A549 (cell line): ENCODE measurements at regions not wholly inside any gene's neighbourhood (a gene's known extent, or its start where the extent isn't known, plus 50 kb on each side); places are given as distances from the start of the nearest gene placed in this dataset.

Experiments
- ATAC-seq, 2 experiments: fragments of 200-7000 bp in 1 of 2; fragments of >200 bp in 1 of 2; cut with Nextera tagmentation in 1 of 2; cut with Tn5 transposase in 1 of 2; 3 replicates each; pipeline versions ENCODE4 v1.8.0 to v1.9.1; 2018 to 2020; ENCODE audit warnings: mild to moderate bottlenecking in 1 of 2, moderate library complexity in 1 of 2
- CTCF ChIA-PET: fragments of 300-600 bp; sonication (Branson Sonifier 250); formaldehyde crosslinking; extraction: SDS; loops from one replicate; lab custom pipeline; 2021; ENCODE audit warnings: antibody characterized with exemption, inconsistent platforms; lab: Yijun Ruan, JAX
- POLR2A ChIA-PET: fragments of 350-600 bp; formaldehyde crosslinking; extraction: SDS; loops from one replicate; lab custom pipeline; 2021; ENCODE audit warnings: antibody characterized with exemption, inconsistent platforms; lab: Yijun Ruan, JAX
- DNase-seq, 2 experiments: peaks; one replicate each; pipeline versions ENCODE4 v3.0.0 to v3.0.0-alpha.2; 2011 to 2016; ENCODE audit warnings: low read depth in 1 of 2, low spot score in 1 of 2
- FAIRE-seq: peaks from 2 replicates; lab custom pipeline; 2011; peaks lifted over from hg19 to GRCh38; lab: Jason Lieb, UNC
- H3K27ac ChIP-seq, 2 experiments: fragments of >200 bp; sonication (Bioruptor Twin); formaldehyde crosslinking; 3 replicates each; pipeline ENCODE4 v1.5.1; 2016 to 2017
- H3K4me1 ChIP-seq: fragments of >200 bp; sonication (Bioruptor Twin); formaldehyde crosslinking; 3 replicates; pipeline ENCODE4 v1.6.1; 2016
- H3K4me2 ChIP-seq: fragments of >200 bp; sonication (Bioruptor Twin); formaldehyde crosslinking; 3 replicates; pipeline ENCODE4 v1.6.1; 2016
- H3K4me3 ChIP-seq: fragments of >200 bp; sonication (Bioruptor Twin); formaldehyde crosslinking; 3 replicates; pipeline ENCODE4 v1.5.1; 2016
- H3K9me3 ChIP-seq: fragments of >200 bp; sonication (Bioruptor Twin); formaldehyde crosslinking; 3 replicates; pipeline ENCODE4 v1.6.1; 2016
- BCL3 ChIP-seq: fragments of >200 bp; sonication (Bioruptor Twin); formaldehyde crosslinking; IDR thresholded peaks from 3 replicates; pipeline ENCODE4 v1.6.1; 2016
- CBX2 ChIP-seq: fragments of 200-600 bp; sonication (generic); IDR thresholded peaks from 2 replicates; pipeline ENCODE4 v1.6.1; 2016; ENCODE audit warnings: low read depth, mild to moderate bottlenecking, borderline replicate concordance
- CEBPB ChIP-seq, 2 experiments: fragments of >200 bp in 1 of 2; sonication (Bioruptor Twin) in 1 of 2; formaldehyde crosslinking in 1 of 2; IDR thresholded peaks; 2 replicates each; pipeline ENCODE4 v1.6.1; 2012 to 2016
- FOXS1 ChIP-seq: fragments of 250-450 bp; sonication (Bioruptor Pico); IDR thresholded peaks from 2 replicates; pipeline ENCODE4 v1.5.0; 2020; ENCODE audit warnings: mild to moderate bottlenecking, moderate library complexity
- GATA3 ChIP-seq: IDR thresholded peaks from 2 replicates; pipeline ENCODE4 v1.6.1; 2012; ENCODE audit warnings: borderline replicate concordance
- HDAC2 ChIP-seq: fragments of 200-600 bp; sonication (generic); IDR thresholded peaks from 2 replicates; pipeline ENCODE4 v1.6.1; 2016
- HOXA7 ChIP-seq: fragments of 250-450 bp; sonication (Bioruptor Pico); IDR thresholded peaks from 2 replicates; pipeline ENCODE4 v1.5.0; 2020; ENCODE audit warnings: mild to moderate bottlenecking, moderate library complexity
- JUNB ChIP-seq: fragments of >200 bp; sonication (Bioruptor Twin); formaldehyde crosslinking; IDR thresholded peaks from 2 replicates; pipeline ENCODE4 v1.6.1; 2016
- KDM5A ChIP-seq: fragments of 200-600 bp; sonication (generic); IDR thresholded peaks from 2 replicates; pipeline ENCODE4 v1.6.1; 2016; ENCODE audit warnings: antibody characterized with exemption, mild to moderate bottlenecking
- MAX ChIP-seq: IDR thresholded peaks from 2 replicates; pipeline ENCODE4 v1.6.1; 2012
- NR3C1 ChIP-seq: fragments of >200 bp; sonication (Bioruptor Twin); formaldehyde crosslinking; IDR thresholded peaks from 3 replicates; pipeline ENCODE4 v1.6.1; 2017
- PHF8 ChIP-seq: fragments of 200-600 bp; sonication (generic); IDR thresholded peaks from 2 replicates; pipeline ENCODE4 v1.6.1; 2016; ENCODE audit warnings: low read depth, mild to moderate bottlenecking, antibody characterized with exemption, moderate library complexity, borderline replicate concordance
- RCOR1 ChIP-seq: fragments of 150-350 bp; IDR thresholded peaks from 2 replicates; pipeline ENCODE4 v1.6.1; 2014; ENCODE audit warnings: antibody characterized with exemption, low read length, low read depth
- RNF2 ChIP-seq: fragments of 200-600 bp; sonication (generic); IDR thresholded peaks from 2 replicates; pipeline ENCODE4 v1.6.1; 2016; ENCODE audit warnings: low read depth, mild to moderate bottlenecking, antibody characterized with exemption, moderate library complexity, borderline replicate concordance
- SMC3 ChIP-seq: fragments of >200 bp; sonication (Bioruptor Twin); formaldehyde crosslinking; IDR thresholded peaks from 3 replicates; pipeline ENCODE4 v1.6.1; 2018; ENCODE audit warnings: inconsistent platforms
- TP53 ChIP-seq: fragments of 250-450 bp; sonication (Bioruptor Pico); IDR thresholded peaks from 2 replicates; pipeline ENCODE4 v1.5.0; 2021; ENCODE audit warnings: mild to moderate bottlenecking, moderate library complexity
- ZC3H11A ChIP-seq: fragments of 450-650 bp; IDR thresholded peaks from 2 replicates; pipeline ENCODE4 v1.6.1; 2014; ENCODE audit warnings: antibody characterized with exemption, mild to moderate bottlenecking
- ZNF302 ChIP-seq: fragments of 250-450 bp; sonication (Bioruptor Pico); IDR thresholded peaks from 2 replicates; pipeline ENCODE4 v1.9.0; 2021; ENCODE audit warnings: inconsistent platforms, mild to moderate bottlenecking, moderate library complexity
- ZSCAN20 ChIP-seq: fragments of 250-450 bp; sonication (Bioruptor Pico); IDR thresholded peaks from 2 replicates; pipeline ENCODE4 v1.8.0; 2022; ENCODE audit warnings: mild to moderate bottlenecking, moderate library complexity
- WGBS: methylation state at CpG from one replicate; pipeline ENCODE4 v1.1.6; 2017; ENCODE audit errors: missing lambda C conversion rate; 5-methylcytosine and 5-hydroxymethylcytosine counted together
- TF ChIP-seq, protein P1 (sequence below): fragments of 150-350 bp; IDR thresholded peaks from 2 replicates; pipeline ENCODE4 v1.6.1; 2014; ENCODE audit warnings: low read depth, mild to moderate bottlenecking, low read length
- TF ChIP-seq, protein P2 (sequence below): IDR thresholded peaks from 2 replicates; pipeline ENCODE4 v1.6.1; 2012

- Histone ChIP-seq H3K27ac (no peak overlapping the region), H3K9me3 (no peaks in the 10 kb centered on the region), H3K4me3 (no peak overlapping the region), H3K4me2 (no peak overlapping the region)
- FAIRE-seq = no peak
- TF ChIP-seq ZNF302 (CRISPR knock-in tag) (no peak), FOXS1 (CRISPR knock-in tag) (no peak), GATA3 (no peak), ZC3H11A (no peak)
- TF ChIP-seq, all 56 proteins: peak for 0
- ChIA-PET POLR2A (no interaction called here), CTCF (interaction anchor here (0.8 kb wide), 1 partner anchor 21 kb away, joined by 3 read pairs; no protein-coding TSS in a partner anchor)
- no peaks in the 10 kb centered on the region for H3K4me1 ChIP-seq
- DNase-seq (no peak), ATAC-seq (no peak)
- WGBS = 2% methylated on average over 2 of the region's 2 CpGs
These were observed 822.3 kb upstream of the TENM3 start for GRCh38 chr4:181420950-181421349.

GRCh38 chr4:181424362-181425016 lies 818.7 kb upstream of the TENM3 start:
- 19% methylated on average over 2 of the region's 2 CpGs for WGBS
- Histone ChIP-seq H3K9me3 (no peaks in the 10 kb centered on the region), H3K27ac (no peak overlapping the region), H3K4me2 (no peak overlapping the region), H3K4me3 (no peak overlapping the region), H3K4me1 (no peaks in the 10 kb centered on the region)
- no peak for DNase-seq
- no peak for TF ChIP-seq MAX
- no peak for TF ChIP-seq ZSCAN20 (CRISPR knock-in tag)
- TF ChIP-seq, protein P1, sequence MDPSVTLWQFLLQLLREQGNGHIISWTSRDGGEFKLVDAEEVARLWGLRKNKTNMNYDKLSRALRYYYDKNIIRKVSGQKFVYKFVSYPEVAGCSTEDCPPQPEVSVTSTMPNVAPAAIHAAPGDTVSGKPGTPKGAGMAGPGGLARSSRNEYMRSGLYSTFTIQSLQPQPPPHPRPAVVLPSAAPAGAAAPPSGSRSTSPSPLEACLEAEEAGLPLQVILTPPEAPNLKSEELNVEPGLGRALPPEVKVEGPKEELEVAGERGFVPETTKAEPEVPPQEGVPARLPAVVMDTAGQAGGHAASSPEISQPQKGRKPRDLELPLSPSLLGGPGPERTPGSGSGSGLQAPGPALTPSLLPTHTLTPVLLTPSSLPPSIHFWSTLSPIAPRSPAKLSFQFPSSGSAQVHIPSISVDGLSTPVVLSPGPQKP = no peak
- TF ChIP-seq, protein P2, sequence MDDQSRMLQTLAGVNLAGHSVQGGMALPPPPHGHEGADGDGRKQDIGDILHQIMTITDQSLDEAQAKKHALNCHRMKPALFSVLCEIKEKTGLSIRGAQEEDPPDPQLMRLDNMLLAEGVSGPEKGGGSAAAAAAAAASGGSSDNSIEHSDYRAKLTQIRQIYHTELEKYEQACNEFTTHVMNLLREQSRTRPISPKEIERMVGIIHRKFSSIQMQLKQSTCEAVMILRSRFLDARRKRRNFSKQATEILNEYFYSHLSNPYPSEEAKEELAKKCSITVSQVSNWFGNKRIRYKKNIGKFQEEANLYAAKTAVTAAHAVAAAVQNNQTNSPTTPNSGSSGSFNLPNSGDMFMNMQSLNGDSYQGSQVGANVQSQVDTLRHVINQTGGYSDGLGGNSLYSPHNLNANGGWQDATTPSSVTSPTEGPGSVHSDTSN = no peak
- no peak for TF ChIP-seq NR3C1
- no peak for TF ChIP-seq HDAC2
- no peak for TF ChIP-seq TP53
- TF ChIP-seq JUNB = no peak
- TF ChIP-seq RCOR1 = no peak
- TF ChIP-seq CEBPB (IDR thresholded peaks at IDR 0.05) = no peak
- TF ChIP-seq BCL3 = no peak
- no peak for TF ChIP-seq SMC3
- no peak for TF ChIP-seq PHF8
- no peak for TF ChIP-seq CBX2
- no peak for TF ChIP-seq HOXA7
- ChIA-PET POLR2A (no interaction called here), CTCF (no interaction called here)
- FAIRE-seq = no peak
- ATAC-seq = no peak

DNA sequence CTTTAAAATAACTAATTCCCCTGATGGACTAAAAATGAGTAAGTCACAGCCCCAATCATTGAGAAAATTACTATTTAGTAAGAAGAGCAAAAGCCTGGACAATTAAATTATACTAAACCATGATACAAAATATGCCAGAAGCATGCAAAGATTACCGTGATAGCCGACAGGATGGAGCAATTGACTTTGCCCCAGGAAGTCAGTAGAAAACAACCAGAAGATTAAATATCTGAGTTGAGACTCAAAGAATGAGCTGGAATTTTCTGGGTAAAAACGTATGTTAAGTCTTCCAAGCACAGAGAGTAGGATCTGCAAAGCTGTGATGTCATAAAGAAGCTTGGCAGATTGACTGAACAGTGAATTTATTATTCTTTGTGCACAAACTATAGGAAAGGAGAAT lies 816.1 kb upstream of the TENM3 start:
- FAIRE-seq = no peak
- CTCF ChIA-PET = no interaction called here
- Histone ChIP-seq H3K4me1 (no peaks in the 10 kb centered on the region), H3K9me3 (no peaks in the 10 kb centered on the region)
- ATAC-seq = no peak
- WGBS = 30% methylated on average over 3 of the region's 3 CpGs
- TF ChIP-seq NR3C1 (no peak), KDM5A (no peak), RNF2 (no peak)
- TF ChIP-seq, all 56 proteins: peak for 0
- H3K27ac ChIP-seq = no peak overlapping the region
- H3K4me3 ChIP-seq = no peak overlapping the region
- POLR2A ChIA-PET = no interaction called here
- DNase-seq = no peak
- no peak overlapping the region for H3K4me2 ChIP-seq
